ENCODE measurements at regions not wholly inside any gene's neighbourhood (a gene's known extent, or its start where the extent isn't known, plus 50 kb on each side); places are given as distances from the start of the nearest gene placed in this dataset.

DNA sequence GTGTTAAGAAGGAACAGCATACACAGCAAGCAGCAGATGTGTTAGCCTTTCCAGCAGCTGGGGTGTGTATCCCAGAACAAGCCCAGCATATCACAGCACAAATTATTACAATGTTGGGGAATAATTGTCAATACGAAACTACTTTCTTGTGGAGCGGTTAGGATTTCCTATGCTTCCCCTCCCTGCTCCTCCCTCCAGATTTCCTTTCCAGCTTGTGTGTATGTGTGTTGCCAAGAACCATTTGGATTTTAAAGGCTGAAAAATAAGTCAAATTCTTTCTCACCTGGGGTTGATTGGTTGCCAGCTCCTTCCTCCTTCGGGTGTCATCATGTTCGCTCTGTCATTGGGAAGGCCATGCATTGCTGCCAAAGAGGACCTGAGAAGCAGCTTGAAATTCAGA lies 178.2 kb upstream of the FRMPD4 start:
- Mint-ChIP-seq H3K4me1 (no peaks in the 10 kb centered on the region), H3K9me3 (peaks cover 0 to 2% (median 0%) of the 10 kb centered on the region in 5 donors), H3K27me3 (peaks cover 0 to 7% of the 10 kb centered on the region in 2 donors), H3K27ac (no peak overlapping the region), H3K4me3 (no peak overlapping the region), H3K36me3 (no peaks in the 10 kb centered on the region)
- Histone ChIP-seq H3K36me3 (ENCODE audit: insufficient read depth, low read length) (no peaks in the 10 kb centered on the region), H3K4me3 (ENCODE audit: low read length) (no peak overlapping the region), H3K27me3 (ENCODE audit: insufficient read depth, low read length, poor library complexity, severe bottlenecking) (no peaks in the 10 kb centered on the region), H3K4me1 (ENCODE audit: insufficient read depth, low read length) (no peaks in the 10 kb centered on the region), H3K27ac (ENCODE audit: low read depth, low read length) (no peak overlapping the region), H3K9me3 (ENCODE audit: low read length) (no peaks in the 10 kb centered on the region)
- ChIA-PET POLR2A (no interaction called here), CTCF (no interaction called here)
- DNase-seq, result no peak

DNA sequence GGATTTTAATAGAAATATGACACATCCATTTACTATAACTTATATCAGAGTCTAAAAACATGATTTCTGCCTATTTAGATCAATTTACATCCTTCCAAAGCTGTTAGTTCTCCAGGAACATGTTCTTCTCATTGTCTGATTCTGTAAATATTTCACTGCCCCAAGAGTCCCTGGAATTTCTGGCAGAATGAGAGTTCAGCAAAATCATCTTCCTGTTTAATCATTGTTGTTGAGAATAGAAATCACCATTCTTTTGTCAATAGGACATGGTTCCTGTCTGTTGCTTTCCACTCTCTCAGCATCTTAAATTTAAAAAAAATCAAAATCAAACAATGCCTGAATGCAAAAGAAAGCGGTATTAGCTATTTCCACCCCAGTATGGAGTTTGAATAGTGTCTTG lies 172.8 kb upstream of the FRMPD4 start:
- no peak for DNase-seq
- ChIA-PET CTCF (no interaction called here), POLR2A (no interaction called here)
- H3K27me3 Mint-ChIP-seq, result peaks cover 0 to 5% of the 10 kb centered on the region in 2 donors
- Histone ChIP-seq H3K4me3 (ENCODE audit: low read length) (no peak overlapping the region), H3K27me3 (ENCODE audit: insufficient read depth, low read length, poor library complexity, severe bottlenecking) (no peaks in the 10 kb centered on the region), H3K36me3 (ENCODE audit: insufficient read depth, low read length) (no peaks in the 10 kb centered on the region), H3K9me3 (ENCODE audit: low read length) (no peaks in the 10 kb centered on the region), H3K27ac (ENCODE audit: low read depth, low read length) (no peak overlapping the region), H3K4me1 (ENCODE audit: insufficient read depth, low read length) (no peaks in the 10 kb centered on the region)
- H3K9me3 Mint-ChIP-seq, result peaks cover 0 to 1% (median 0%) of the 10 kb centered on the region in 5 donors
- no peaks in the 10 kb centered on the region for H3K36me3 Mint-ChIP-seq
- no peak overlapping the region for H3K4me3 Mint-ChIP-seq
- H3K4me1 Mint-ChIP-seq, result no peaks in the 10 kb centered on the region
- no peak overlapping the region for H3K27ac Mint-ChIP-seq

- Histone ChIP-seq H3K27ac (ENCODE audit: low read depth, low read length) (no peak overlapping the region), H3K4me1 (ENCODE audit: insufficient read depth, low read length) (no peaks in the 10 kb centered on the region), H3K9me3 (ENCODE audit: low read length) (no peaks in the 10 kb centered on the region), H3K27me3 (ENCODE audit: insufficient read depth, low read length, poor library complexity, severe bottlenecking) (no peaks in the 10 kb centered on the region), H3K4me3 (ENCODE audit: low read length) (no peak overlapping the region), H3K36me3 (ENCODE audit: insufficient read depth, low read length) (no peaks in the 10 kb centered on the region)
- no peaks in the 10 kb centered on the region for H3K4me1 Mint-ChIP-seq
- H3K27ac Mint-ChIP-seq, result no peak overlapping the region
- H3K9me3 Mint-ChIP-seq, result no peaks in the 10 kb centered on the region
- ChIA-PET CTCF (no interaction called here), POLR2A (no interaction called here)
- no peaks in the 10 kb centered on the region for H3K36me3 Mint-ChIP-seq
- no peak overlapping the region for H3K4me3 Mint-ChIP-seq
- H3K27me3 Mint-ChIP-seq, result peaks cover 0 to 5% of the 10 kb centered on the region in 2 donors
- DNase-seq, result no peak
These were observed 170.0 kb upstream of the FRMPD4 start for GRCh38 chrX:11967986-11968869.

GRCh38 chrX:11968991-11969390 lies 169.3 kb upstream of the FRMPD4 start:
- no peaks in the 10 kb centered on the region for H3K27me3 ChIP-seq (ENCODE audit: insufficient read depth, low read length, poor library complexity, severe bottlenecking)
- Mint-ChIP-seq H3K27ac (no peak overlapping the region), H3K27me3 (peaks cover 0 to 8% of the 10 kb centered on the region in 2 donors), H3K4me1 (no peaks in the 10 kb centered on the region), H3K36me3 (no peaks in the 10 kb centered on the region), H3K9me3 (no peaks in the 10 kb centered on the region), H3K4me3 (no peak overlapping the region)
- no peaks in the 10 kb centered on the region for H3K9me3 ChIP-seq (ENCODE audit: low read length)
- no peak for DNase-seq
- POLR2A ChIA-PET, result no interaction called here
- no peak overlapping the region for H3K4me3 ChIP-seq (ENCODE audit: low read length)
- H3K4me1 ChIP-seq (ENCODE audit: insufficient read depth, low read length), result no peaks in the 10 kb centered on the region
- no peak overlapping the region for H3K27ac ChIP-seq (ENCODE audit: low read depth, low read length)
- CTCF ChIA-PET, result no interaction called here
- H3K36me3 ChIP-seq (ENCODE audit: insufficient read depth, low read length), result no peaks in the 10 kb centered on the region

DNA sequence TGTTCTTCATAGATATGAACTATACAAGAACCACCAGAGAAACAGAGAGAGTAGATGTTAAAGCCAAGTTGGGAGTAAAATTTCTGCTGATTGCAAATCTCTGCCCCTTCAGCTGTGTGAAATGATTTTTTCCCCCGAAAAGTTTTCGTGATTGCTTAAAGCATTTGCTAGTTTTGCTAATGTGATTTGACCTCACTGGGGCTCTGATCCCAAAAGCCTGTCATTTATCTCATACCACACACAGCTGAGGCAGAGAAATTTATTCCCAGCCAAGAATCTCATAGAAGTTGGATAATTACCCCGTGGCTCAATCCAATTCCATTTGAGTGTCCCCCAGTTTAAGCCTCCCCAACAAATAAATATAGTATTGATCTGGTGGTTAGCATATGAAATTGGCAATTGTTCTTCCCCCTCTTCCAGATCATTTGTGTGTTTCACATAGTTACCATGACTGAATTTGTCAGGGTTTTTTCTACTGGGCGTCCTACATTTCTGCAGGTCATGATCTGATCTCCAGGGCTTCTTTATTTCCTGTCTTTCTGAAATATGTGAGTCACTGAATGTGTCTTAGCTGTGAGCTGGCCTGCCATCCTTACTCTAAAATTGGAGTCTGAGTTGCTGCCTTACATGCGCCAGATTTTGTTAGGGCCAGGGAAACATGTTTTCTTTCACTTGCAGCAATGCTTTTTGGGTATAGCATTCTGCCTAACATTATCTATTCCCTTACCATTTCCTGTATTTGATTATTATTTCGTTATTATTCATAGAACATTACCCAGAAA lies 167.5 kb upstream of the FRMPD4 start:
- Histone ChIP-seq H3K4me3 (ENCODE audit: low read length) (no peak overlapping the region), H3K4me1 (ENCODE audit: insufficient read depth, low read length) (no peaks in the 10 kb centered on the region), H3K27me3 (ENCODE audit: insufficient read depth, low read length, poor library complexity, severe bottlenecking) (no peaks in the 10 kb centered on the region), H3K27ac (ENCODE audit: low read depth, low read length) (no peak overlapping the region), H3K9me3 (ENCODE audit: low read length) (no peaks in the 10 kb centered on the region), H3K36me3 (ENCODE audit: insufficient read depth, low read length) (no peaks in the 10 kb centered on the region)
- no peak overlapping the region for H3K4me3 Mint-ChIP-seq
- H3K36me3 Mint-ChIP-seq, result no peaks in the 10 kb centered on the region
- POLR2A ChIA-PET, result no interaction called here
- no peak overlapping the region for H3K27ac Mint-ChIP-seq
- H3K27me3 Mint-ChIP-seq, result peaks cover 4 to 9% of the 10 kb centered on the region in 2 donors
- DNase-seq, result no peak
- H3K9me3 Mint-ChIP-seq, result no peaks in the 10 kb centered on the region
- CTCF ChIA-PET, result no interaction called here
- H3K4me1 Mint-ChIP-seq, result no peaks in the 10 kb centered on the region

- DNase-seq, result no peak
- POLR2A ChIA-PET, result no interaction called here
- H3K27me3 ChIP-seq (ENCODE audit: insufficient read depth, low read length, poor library complexity, severe bottlenecking), result no peaks in the 10 kb centered on the region
- CTCF ChIA-PET, result no interaction called here
- H3K4me3 ChIP-seq (ENCODE audit: low read length), result no peak overlapping the region
- H3K27me3 Mint-ChIP-seq, result peaks cover 4 to 9% of the 10 kb centered on the region in 2 donors
- H3K27ac Mint-ChIP-seq, result no peak overlapping the region
- no peaks in the 10 kb centered on the region for H3K4me1 ChIP-seq (ENCODE audit: insufficient read depth, low read length)
- H3K9me3 Mint-ChIP-seq, result peaks cover 0 to 2% (median 0%) of the 10 kb centered on the region in 5 donors
- no peaks in the 10 kb centered on the region for H3K36me3 ChIP-seq (ENCODE audit: insufficient read depth, low read length)
- no peaks in the 10 kb centered on the region for H3K4me1 Mint-ChIP-seq
- H3K4me3 Mint-ChIP-seq, result no peak overlapping the region
- no peaks in the 10 kb centered on the region for H3K36me3 Mint-ChIP-seq
- no peaks in the 10 kb centered on the region for H3K9me3 ChIP-seq (ENCODE audit: low read length)
- H3K27ac ChIP-seq (ENCODE audit: low read depth, low read length), result no peak overlapping the region
These were observed 161.6 kb upstream of the FRMPD4 start for GRCh38 chrX:11976663-11977062.

DNA sequence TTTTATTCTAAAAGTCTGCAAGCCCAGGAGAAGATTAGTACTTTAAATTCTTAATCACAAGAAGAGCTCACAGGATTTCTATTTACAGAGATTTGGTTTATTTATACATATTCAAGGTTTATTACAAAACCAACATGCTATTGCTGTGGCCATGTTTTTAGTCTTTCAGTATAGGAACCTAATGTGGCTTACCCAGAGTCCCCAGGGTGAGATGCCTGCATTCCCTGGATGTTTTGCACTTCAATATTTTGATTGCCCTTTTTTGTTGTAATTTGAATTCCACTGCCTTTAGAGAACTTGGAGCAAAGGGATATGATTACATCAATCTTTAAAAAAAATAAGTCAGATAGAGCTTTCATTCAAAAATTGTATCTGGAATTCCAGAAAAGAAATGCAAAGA lies 146.0 kb upstream of the FRMPD4 start:
- Mint-ChIP-seq H3K27me3 (peaks cover 2 to 3% of the 10 kb centered on the region in 2 donors), H3K4me3 (no peak overlapping the region), H3K36me3 (no peaks in the 10 kb centered on the region), H3K4me1 (no peaks in the 10 kb centered on the region), H3K9me3 (peaks cover 0 to 3% (median 0%) of the 10 kb centered on the region in 5 donors), H3K27ac (no peak overlapping the region)
- Histone ChIP-seq H3K9me3 (ENCODE audit: low read length) (no peaks in the 10 kb centered on the region), H3K27ac (ENCODE audit: low read depth, low read length) (no peak overlapping the region), H3K4me1 (ENCODE audit: insufficient read depth, low read length) (no peaks in the 10 kb centered on the region), H3K36me3 (ENCODE audit: insufficient read depth, low read length) (no peaks in the 10 kb centered on the region), H3K4me3 (ENCODE audit: low read length) (no peak overlapping the region), H3K27me3 (ENCODE audit: insufficient read depth, low read length, poor library complexity, severe bottlenecking) (no peaks in the 10 kb centered on the region)
- no peak for DNase-seq
- POLR2A ChIA-PET, result no interaction called here
- CTCF ChIA-PET, result no interaction called here

GRCh38 chrX:11995146-11995545 lies 143.1 kb upstream of the FRMPD4 start:
- CTCF ChIA-PET, result no interaction called here
- H3K4me3 Mint-ChIP-seq, result no peak overlapping the region
- H3K4me1 ChIP-seq (ENCODE audit: insufficient read depth, low read length), result no peaks in the 10 kb centered on the region
- H3K36me3 ChIP-seq (ENCODE audit: insufficient read depth, low read length), result no peaks in the 10 kb centered on the region
- no peaks in the 10 kb centered on the region for H3K36me3 Mint-ChIP-seq
- no peak overlapping the region for H3K4me3 ChIP-seq (ENCODE audit: low read length)
- no peaks in the 10 kb centered on the region for H3K27me3 ChIP-seq (ENCODE audit: insufficient read depth, low read length, poor library complexity, severe bottlenecking)
- H3K4me1 Mint-ChIP-seq, result no peaks in the 10 kb centered on the region
- no peak overlapping the region for H3K27ac Mint-ChIP-seq
- no peak for DNase-seq
- H3K9me3 Mint-ChIP-seq, result no peaks in the 10 kb centered on the region
- POLR2A ChIA-PET, result no interaction called here
- H3K27me3 Mint-ChIP-seq, result peaks cover 2 to 3% of the 10 kb centered on the region in 2 donors
- H3K27ac ChIP-seq (ENCODE audit: low read depth, low read length), result no peak overlapping the region
- H3K9me3 ChIP-seq (ENCODE audit: low read length), result no peaks in the 10 kb centered on the region
